Left cardiac atrium (tissue), 4 donors: ENCODE measurements at regions not wholly inside any gene's neighbourhood (a gene's known extent, or its start where the extent isn't known, plus 50 kb on each side); places are given as distances from the start of the nearest gene placed in this dataset.
"Not testable (repeated sequence)": the region's sequence is repeated elsewhere in the genome, so short reads cannot be mapped to it uniquely, and the experiment has no call there.

Experiments
- ATAC-seq, 2 donors: fragments of 200-7000 bp; cut with Tn5 transposase; one replicate each; pipeline ENCODE4 v1.9.1; 2020; ENCODE audit warnings: mild to moderate bottlenecking in 2 of 2, moderate library complexity in 2 of 2
- DNase-seq: peaks from one replicate; pipeline ENCODE4 v3.0.0-alpha.2; 2020
- intact Hi-C, 2 donors: fragments of 100-400 bp; cut with DNase I; formaldehyde crosslinking; loops; one replicate each; pipeline versions ENCODE4 v1.14.1 to v1.15.1; 2022 to 2023
- donor health status: DM: no; HTN: yes; CAD: no.
- donor health status: DM: no; HTN: yes; CAD: no; lungs with severe emphysema.
- donor health status: DM: yes; HTN: yes; CAD: no.
- donor health status: Dilated cardiomyopathy.

DNA sequence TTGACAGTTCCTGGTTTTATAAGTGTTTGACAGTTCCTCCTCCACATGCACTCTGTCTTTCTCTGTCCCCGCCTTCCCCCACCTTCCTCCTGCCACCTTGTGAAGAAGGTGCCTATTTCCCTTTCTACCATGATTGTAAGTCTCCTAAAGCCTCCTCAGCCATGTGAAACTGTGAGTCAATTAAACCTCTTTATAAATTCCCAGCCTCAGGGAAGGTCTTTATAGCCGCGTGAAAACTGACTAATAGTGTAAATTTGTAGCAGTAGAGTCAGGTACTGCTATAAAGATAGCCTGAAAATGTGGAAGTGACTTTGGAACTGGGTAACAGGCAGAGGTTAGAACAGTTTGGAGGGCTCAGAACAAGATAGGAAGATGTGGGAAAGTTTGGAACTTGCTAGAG lies 88.7 kb upstream of the ADORA2B start:
- intact Hi-C loops, ATAC-seq, DNase-seq: not testable (repeated sequence)

DNA sequence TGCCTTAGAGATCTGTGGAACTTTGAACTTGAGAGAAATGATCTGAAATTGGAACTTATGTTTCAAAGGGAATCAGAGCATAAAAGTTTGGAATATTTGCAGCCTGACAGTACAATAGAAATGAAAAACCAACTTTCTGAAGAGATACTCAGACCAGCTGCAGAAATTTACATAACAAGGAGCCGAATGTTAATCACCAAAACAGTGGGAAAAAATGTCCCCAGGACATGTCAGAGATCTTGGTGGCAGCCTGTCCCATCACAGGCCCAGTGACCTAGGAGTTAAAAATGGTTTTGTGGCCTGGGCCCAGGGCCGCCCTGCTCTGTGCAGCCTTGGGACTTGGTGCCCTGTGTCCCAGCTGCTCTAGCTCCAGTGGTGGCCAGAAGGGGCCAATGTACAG lies 88.2 kb upstream of the ADORA2B start:
- ATAC-seq, DNase-seq, intact Hi-C loops: not testable (repeated sequence)

DNA sequence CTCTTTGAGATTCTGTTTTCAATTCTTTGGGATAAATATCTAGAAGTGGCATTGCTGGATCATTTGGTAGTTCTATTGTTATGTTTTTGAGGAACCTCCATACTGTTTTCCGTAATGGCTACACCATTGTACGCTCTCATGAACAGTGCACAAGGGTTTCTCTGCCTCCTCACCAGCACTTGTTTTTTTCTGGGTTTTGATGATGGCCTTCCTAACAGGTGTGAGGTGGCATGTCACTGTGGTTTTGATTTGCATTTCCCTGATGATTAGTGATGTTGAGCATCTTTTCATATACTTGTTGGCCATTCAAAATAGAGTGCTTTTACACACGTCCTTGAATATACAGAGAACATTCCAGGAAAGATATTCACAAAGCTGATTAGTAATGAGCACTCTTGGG lies 86.8 kb upstream of the ADORA2B start:
- ATAC-seq, DNase-seq, intact Hi-C loops: not testable (repeated sequence)

DNA sequence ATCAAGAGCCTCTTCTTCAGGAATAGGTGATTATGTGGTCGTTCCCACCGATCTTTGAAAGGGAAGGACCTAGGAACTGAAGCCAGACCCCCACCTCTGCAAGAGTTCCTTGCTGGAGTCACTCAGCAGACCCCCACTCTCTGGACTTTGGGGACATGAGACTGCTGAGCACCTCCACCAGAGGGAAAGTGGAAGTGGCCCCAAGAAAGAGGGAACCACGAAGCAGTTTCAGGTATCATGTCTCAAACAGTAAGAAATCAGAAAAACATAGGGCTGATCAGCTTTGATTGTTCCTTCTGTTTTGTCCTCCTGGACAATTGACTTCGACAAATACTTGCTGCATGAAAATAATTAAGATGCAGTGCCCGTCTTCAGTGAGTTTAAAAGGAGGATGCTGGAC lies 84.2 kb upstream of the ADORA2B start:
- ATAC-seq, intact Hi-C loops, DNase-seq: not testable (repeated sequence)

DNA sequence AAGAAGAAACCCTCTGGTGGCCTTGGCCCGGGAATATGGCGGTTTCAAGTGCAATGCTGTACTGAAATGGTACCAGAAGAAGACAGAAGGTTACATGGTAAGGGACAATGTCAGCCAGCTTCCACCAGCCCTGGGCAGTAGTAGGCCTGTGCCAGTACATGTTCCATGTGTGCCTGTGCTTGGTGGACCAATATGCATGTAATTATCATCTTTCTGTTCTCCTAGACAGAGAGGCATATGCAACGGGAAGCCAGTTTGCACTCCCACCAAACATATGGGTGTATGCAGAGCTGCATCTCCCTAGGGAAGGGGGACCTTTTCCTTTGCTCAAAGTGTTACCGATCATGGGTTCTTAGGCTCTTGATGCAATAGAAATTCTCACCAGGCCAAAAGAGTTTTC lies 80.9 kb upstream of the ADORA2B start:
- ATAC-seq, DNase-seq, intact Hi-C loops: not testable (repeated sequence)

DNA sequence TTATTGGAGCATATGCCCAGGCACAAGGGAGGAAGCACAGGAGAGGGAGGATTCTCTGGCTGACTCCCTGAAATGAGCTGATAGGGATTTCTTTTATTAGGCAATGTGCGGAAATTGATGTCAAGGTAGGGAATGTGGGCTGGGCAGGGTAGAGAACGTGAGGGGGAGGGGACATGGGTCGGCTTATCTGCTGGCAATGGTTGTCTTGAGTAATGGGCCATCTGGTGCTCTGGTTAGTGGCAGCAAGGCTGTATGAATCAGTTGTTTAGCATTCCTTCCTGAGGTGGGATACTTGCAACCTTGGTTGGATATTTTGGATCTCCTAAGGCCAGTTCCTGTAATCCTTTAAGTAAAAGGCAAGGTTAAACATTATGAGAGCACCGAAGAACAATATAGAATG lies 80.5 kb upstream of the ADORA2B start:
- DNase-seq: peak; percentile 23
- intact Hi-C loops: not testable (repeated sequence)
- ATAC-seq: peak; percentile 15 to 85

DNA sequence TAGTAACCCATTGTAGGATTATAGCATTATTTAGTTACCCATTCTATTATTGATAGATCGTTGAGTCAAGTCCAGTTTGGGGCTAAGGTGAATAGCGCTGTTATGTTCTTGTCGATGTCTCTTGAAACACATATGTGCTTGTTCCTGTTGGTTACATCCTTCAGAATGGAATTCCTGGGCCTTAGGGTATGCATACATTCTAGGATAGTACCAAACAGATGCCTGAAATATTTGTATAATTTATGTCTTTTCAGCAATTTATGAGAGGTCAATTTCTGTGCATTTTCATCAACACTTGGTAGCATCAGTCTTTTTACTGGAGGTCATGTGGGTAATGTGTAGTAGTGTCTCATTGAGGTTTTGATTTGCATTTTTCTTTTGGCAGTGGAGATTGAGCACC lies 78.9 kb upstream of the ADORA2B start:
- DNase-seq, ATAC-seq, intact Hi-C loops: not testable (repeated sequence)

DNA sequence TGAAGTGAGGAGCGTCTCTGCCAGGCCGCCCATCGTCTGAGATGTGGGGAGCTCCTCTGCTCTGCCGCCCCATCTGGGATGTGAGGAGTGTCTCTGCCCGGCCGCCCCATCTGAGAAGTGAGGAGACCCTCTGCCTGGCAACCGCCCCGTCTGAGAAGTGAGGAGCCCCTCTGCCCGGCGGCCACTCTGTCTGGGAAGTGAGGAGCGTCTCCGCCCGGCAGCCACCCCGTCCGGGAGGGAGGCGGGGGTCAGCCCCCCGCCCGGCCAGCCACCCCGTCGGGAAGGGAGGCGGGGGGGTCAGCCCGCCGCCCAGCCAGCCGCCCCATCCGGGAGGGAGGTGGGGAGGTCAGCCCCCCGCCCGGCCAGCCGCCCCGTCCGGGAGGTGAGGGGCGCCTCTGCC lies 77.6 kb upstream of the ADORA2B start:
- DNase-seq, intact Hi-C loops: not testable (repeated sequence)

DNA sequence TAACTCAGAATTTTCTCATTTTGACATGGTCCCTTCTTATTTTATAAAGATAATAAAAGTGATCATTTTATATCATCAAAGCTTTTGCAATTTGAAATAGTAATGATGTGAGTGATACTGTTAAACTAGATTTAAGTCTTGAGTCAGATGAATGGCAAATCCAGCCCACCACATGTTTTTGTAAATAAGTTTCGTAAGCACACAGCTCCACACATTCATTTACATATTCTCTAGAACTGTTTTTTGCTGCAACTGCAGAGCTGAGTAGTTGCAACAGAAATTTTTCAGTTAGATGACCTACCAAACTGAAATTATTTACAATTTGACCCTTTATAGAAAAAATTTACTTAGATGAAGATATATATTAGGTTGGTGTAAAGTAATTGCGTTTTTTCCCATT lies 75.1 kb upstream of the ADORA2B start:
- ATAC-seq, DNase-seq, intact Hi-C loops: not testable (repeated sequence)

More for the DNA sequence above, 77.6 kb upstream of the ADORA2B start:
- not testable (repeated sequence) for ATAC-seq

DNA sequence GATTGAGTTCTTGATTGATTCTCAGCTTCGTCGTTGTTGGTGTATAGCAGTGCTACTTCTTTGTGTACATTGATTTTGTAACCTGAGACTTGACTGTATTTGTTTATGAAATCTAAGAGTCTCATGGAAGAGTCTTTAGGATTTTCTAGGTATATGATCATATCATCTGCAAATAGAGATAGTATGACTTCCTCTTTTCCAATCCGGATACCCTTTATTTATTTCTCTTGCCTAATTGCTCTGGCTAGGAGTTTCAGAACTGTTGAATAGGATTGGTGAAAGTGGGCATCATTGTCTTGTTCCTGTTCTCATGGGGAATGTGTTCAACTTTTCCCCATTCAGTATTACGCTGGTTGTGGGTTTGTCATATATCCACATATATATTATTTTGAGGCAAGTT lies 72.3 kb upstream of the ADORA2B start:
- ATAC-seq, DNase-seq, intact Hi-C loops: not testable (repeated sequence)

DNA sequence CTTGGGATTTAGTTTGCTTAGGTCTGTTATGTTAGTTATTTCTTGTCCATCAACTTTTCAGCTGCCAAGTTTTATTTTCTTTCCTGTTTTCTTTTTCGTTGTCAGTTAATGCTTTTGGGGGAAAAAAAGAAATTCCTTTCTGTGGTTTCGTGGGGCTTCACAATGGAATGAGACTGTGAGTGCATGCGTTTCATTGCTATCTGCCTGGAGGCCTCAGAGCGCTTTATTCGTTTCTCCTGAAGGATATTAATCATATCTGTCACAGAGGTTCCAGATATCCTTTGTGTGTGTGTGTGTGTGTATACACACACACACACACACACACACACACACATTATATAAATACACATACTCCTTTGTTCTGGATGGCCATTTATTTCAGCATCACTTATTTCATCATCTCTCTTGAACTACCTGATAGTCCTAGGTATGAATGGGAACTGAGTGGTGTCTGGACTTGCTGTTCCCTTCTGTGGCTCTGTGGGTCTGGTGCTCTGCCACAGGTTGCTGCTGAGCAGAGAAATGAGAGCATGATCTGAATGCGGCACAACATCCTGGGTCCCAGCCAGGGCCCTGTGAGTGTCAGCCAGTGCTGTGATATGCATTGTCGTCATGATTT lies 66.9 kb upstream of the ADORA2B start:
- intact Hi-C loops, DNase-seq, ATAC-seq: not testable (repeated sequence)

DNA sequence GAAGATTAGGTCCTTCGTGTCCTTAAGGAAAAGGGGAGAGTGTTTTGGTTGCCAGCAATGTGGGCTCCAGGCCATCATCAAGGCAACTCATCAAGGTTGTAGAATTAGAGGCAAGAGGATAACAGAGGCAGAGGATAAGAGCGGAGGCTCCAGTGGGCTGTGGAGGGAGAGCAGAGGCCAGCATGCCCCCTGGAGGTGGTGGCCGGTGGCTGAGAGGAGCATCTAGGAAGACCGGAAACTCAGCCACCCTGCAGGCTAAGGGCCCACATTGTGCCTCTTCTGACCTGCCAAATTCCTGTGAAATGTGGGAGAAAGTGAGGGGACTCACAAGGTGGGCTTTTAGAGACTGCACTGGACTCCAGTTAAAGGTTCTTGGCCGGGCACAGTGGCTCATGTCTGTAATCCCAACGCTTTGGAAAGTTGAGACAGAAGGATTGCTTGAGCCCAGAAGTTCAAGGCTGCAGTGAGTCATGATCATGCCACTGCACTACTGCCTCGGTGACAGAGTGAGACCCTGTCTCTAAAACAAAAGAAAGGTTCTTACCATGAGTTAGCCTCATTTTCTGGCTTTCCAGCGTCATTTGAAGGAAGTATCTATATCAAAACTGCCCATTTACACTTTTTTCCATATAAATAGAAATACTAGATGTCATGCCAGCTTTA lies 62.7 kb upstream of the ADORA2B start:
- intact Hi-C loops: no loop called here
- no peak for DNase-seq
- no peak for ATAC-seq

DNA sequence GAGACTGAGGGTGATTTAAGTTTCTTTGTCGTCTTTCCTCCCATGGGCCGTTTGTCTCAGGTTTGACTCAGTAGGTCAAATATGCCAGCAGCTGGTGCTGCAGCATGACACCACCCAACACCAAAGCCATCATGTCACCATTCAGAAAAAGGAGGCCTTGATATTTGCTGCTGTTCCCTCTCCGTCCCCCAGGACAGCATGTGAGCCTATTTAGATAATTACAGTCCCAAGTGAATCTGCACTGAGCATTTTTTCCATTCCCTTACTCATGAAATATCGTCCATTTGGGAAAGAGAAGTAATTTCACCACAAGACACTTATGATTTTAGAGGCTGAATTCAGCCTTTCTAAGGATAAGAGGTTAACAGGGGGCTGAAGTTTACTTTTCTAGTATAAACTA lies 62.2 kb upstream of the ADORA2B start:
- ATAC-seq (no peak), DNase-seq (no peak)
- intact Hi-C loops: no loop called here

DNA sequence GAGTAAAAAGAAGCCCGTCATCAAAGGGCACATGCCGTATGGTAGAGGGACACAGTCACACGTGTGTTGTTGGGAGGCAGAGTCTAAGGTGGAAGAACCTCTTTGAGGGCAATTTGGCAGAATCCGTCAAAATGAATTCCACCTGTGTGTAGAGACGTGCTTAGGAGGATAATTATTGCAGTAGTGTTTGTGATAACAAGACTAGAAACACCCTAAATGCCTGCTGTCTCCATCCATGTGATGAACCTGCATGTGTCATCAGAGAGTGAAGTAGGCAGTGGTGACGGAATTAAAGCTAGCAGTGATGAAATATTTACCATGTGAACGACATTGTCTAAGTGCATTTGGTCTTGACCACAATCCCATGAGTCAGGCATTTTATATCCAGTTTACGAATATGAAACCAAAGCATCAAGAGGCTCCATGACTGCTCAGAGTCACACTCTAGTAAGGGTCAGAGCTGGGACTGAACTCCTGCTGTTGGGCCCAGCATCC lies 61.3 kb upstream of the ADORA2B start:
- intact Hi-C loops: no loop called here
- ATAC-seq: no peak
- DNase-seq: no peak

DNA sequence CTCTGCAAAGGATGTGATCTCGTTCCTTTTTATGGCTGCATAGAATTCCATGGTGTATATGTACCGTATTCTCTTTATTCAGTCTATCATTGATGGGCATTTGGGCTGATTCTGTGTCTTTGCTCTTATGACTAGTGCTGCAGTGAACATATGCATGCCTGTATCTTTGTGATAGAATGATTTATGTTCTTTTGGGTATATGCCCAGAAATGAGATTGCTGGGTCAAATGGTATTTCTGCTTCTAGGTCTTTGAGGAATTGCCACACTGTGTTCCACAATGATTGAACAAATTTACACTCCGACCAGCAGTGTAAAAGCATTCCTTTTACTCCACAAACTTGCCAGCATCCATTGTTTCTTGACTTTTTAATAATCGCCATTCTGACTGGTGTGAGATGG lies 60.2 kb upstream of the ADORA2B start:
- DNase-seq (no peak), ATAC-seq (no peak)
- intact Hi-C loops: no loop called here

DNA sequence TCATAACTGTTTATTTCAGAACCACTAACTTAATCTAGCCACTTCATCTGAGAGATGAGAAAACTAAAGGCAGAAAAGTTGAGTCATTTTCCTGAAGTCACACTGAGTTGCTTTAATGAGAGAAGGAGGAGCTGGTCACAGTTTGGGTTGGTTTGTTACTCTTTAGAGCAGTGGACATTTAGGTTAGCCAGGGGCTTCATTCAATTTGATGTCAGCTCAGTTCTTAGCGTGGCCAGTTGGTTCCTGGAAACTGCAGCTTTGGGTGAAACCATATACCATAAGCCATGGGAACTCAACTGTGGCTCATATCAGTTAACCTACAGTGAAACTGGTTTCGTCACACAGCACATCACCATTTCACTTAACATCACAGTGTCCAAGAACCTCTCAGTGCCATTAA lies 59.2 kb upstream of the ADORA2B start:
- no peak for DNase-seq
- ATAC-seq: no peak
- intact Hi-C loops: no loop called here

DNA sequence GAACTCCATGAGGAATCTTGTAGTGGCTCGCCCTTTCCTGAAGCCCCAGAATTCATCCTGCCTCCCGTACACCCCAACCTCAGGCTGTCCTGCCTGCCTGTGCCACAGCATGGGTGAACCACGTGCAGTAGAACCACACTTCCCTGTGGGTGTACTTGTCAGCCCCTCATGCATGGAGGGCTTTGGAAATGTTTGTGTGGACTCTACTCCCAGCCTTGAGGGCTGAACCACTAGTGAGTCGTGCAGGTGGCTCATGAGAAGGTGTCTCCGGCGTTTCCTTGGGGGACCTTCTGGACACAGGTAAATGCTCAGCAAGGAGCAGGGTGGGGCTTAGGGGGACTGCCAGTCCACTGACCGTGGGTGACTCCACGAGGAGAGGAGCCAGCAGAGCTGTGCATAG lies 58.7 kb upstream of the ADORA2B start:
- no peak for DNase-seq
- no peak for ATAC-seq
- intact Hi-C loops: no loop called here

DNA sequence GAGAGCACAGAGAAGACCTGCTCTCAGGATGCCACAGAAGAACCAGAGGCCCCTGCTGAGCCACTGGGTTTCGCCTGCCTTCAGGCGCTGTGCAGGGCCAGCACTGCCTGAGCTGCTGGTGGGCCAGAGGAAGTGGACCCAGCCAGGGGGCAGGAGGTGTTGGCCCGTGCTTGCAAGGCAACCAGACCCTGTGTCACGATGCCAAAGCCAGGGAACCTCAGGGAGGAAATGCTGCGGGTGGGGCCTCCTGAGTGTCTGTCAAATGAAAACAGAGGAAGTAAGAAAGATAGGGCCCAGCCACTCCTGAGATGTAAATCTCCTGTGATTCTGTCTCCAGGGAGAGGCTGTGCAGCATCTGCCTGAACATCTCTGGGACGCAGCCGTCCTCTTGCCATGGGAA lies 58.1 kb upstream of the ADORA2B start:
- intact Hi-C loops: no loop called here
- DNase-seq (no peak), ATAC-seq (no peak)

DNA sequence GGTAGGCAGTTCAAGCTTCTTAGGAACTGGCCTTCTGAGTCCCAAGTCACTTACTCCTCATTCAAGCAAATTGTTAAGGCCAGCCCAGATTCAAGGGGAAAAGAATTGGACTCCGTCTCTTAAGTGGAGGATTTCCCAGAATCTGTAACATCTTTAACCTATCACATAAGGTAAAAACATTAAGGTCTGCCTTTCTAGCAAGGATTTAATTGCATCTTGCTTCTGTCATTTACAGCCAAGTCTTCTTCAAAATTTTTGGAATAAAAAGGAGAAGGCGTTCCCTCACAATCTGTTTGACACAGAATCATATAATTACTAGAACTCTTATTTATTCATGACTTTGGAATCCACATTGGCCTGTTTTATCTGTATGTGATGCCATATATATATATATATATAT lies 56.5 kb upstream of the ADORA2B start:
- intact Hi-C loops: no loop called here
- DNase-seq (no peak), ATAC-seq (no peak)

DNA sequence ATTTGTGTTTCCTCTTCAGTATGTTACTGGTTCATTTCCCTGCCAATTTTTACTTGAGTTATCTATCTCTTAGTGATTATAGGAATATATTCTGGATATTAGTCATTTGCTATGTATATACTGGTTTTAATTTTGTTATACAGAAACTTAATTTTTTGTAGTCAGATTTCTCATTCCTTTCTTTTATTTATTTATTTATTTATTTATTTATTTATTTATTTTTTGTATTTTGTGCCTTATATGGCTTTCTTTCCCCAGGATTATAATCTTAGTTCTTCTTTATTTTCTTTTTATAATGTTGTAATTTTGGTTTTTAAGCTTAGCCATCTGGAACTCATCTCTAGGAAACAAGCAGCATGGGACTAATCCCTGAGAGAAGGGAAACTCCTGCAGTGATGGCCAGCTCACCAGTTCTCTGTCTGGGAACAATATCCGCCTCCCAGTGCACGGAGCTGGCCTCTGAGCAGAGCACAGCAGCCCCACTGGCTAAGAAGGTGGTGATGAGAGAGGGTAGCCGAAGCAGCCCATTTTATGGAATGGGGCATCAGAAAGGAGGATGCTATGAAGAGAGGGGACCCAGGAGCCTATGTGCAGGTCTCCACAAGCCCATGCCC lies 54.5 kb upstream of the ADORA2B start:
- intact Hi-C loops: no loop called here
- DNase-seq (no peak), ATAC-seq (no peak)
